ENCODE measurements at regions not wholly inside any gene's neighbourhood (a gene's known extent, or its start where the extent isn't known, plus 50 kb on each side); places are given as distances from the start of the nearest gene placed in this dataset.

GRCh38 chr12:115383668-115384067 is 699.7 kb upstream of the TBX3 start:
- TF ChIP-seq CTCF (IDR thresholded peaks at IDR 0.05) (no peak), EZH2phosphoT487 (IDR thresholded peaks at IDR 0.05) (no peak)
